DND-41 (cell line): ENCODE measurements at regions not wholly inside any gene's neighbourhood (a gene's known extent, or its start where the extent isn't known, plus 50 kb on each side); places are given as distances from the start of the nearest gene placed in this dataset.

ENCODE experiments used
- ATAC-seq: fragments of 200-7000 bp; cut with Tn5 transposase; 3 replicates; pipeline ENCODE4 v1.9.1; 2021; ENCODE audit warnings: low read depth; ENCODE audit not compliant: insufficient read depth
- DNase-seq: peaks from one replicate; pipeline ENCODE4 v3.0.0-alpha.2; 2020
- H2AFZ ChIP-seq: 2 replicates; pipeline ENCODE4 v1.6.0; 2012; ENCODE audit warnings: low read depth, low read length
- H3K27ac ChIP-seq: 2 replicates; pipeline ENCODE4 v1.5.1; 2012; ENCODE audit warnings: low read length, inconsistent platforms
- H3K27me3 ChIP-seq: fragments of 200-600 bp; sonication (generic); 2 replicates; pipeline ENCODE4 v1.6.0; 2012; ENCODE audit warnings: low read length, mild to moderate bottlenecking, inconsistent platforms; ENCODE audit not compliant: insufficient read depth, poor library complexity
- H3K36me3 ChIP-seq: 2 replicates; pipeline ENCODE4 v1.5.1; 2012; ENCODE audit warnings: low read length, inconsistent platforms; ENCODE audit not compliant: insufficient read depth
- H3K4me1 ChIP-seq: 2 replicates; pipeline ENCODE4 v1.5.1; 2012; ENCODE audit warnings: mild to moderate bottlenecking, low read length; ENCODE audit not compliant: insufficient read depth
- H3K4me2 ChIP-seq: 2 replicates; pipeline ENCODE4 v1.6.0; 2012; ENCODE audit warnings: mild to moderate bottlenecking, moderate library complexity, low read length, inconsistent platforms; ENCODE audit not compliant: insufficient read depth
- H3K4me3 ChIP-seq, 2 experiments: fragments of 200-600 bp in 1 of 2; shearing (Covaris generic) in 1 of 2; 2 replicates each; pipeline ENCODE4 v1.5.1; 2012 to 2016; ENCODE audit warnings: inconsistent platforms in 2 of 2, low read length in 2 of 2, mild to moderate bottlenecking in 2 of 2, low read depth in 1 of 2, moderate library complexity in 1 of 2
- H3K79me2 ChIP-seq: 2 replicates; pipeline ENCODE4 v1.6.0; 2012; ENCODE audit warnings: low read length, inconsistent platforms; ENCODE audit not compliant: insufficient read depth
- H3K9ac ChIP-seq: 2 replicates; pipeline ENCODE4 v1.6.0; 2012; ENCODE audit warnings: low read depth, mild to moderate bottlenecking, inconsistent platforms, low read length, moderate library complexity
- H3K9me3 ChIP-seq: 2 replicates; pipeline ENCODE4 v1.5.1; 2012; ENCODE audit warnings: low read length, moderate library complexity, mild to moderate bottlenecking, inconsistent platforms; ENCODE audit not compliant: insufficient read depth, severe bottlenecking
- H4K20me1 ChIP-seq: 2 replicates; pipeline ENCODE4 v1.6.0; 2012; ENCODE audit warnings: low read length; ENCODE audit not compliant: insufficient read depth
- CTCF ChIP-seq: IDR thresholded peaks from 2 replicates; pipeline ENCODE4 v1.5.1; 2012; ENCODE audit warnings: borderline replicate concordance, low read length, moderate library complexity, mild to moderate bottlenecking; ENCODE audit not compliant: poor library complexity, severe bottlenecking; ENCODE audit errors: extremely low read depth
- EZH2 ChIP-seq: IDR thresholded peaks from 3 replicates; pipeline ENCODE4 v1.6.1; 2012; ENCODE audit warnings: borderline replicate concordance, low read depth, mild to moderate bottlenecking, moderate library complexity, low read length, inconsistent platforms; ENCODE audit not compliant: severe bottlenecking

DNA sequence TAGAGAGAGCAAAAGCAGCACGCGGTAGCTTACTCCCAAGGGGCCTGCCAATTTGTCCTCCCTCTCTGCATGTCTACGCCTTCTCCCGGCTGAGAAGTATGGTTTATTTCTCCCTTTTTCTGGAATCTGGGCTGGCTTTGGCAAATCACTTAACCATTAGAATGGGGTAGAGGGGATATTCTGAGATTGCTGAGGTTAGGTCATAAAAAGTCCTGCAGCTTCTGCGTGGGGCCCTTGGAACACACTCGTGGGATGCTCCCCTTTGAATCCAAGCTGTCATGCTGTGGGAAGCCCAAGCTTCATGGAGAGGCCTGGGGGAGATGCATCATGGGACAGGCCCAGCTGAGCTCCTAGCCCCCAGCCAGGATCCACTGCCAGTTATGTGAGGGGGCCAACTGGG, 403.6 kb upstream of the MAF start:
- H4K20me1 ChIP-seq = no peaks in the 10 kb centered on the region
- no peak overlapping the region for H2AFZ ChIP-seq
- no peaks in the 10 kb centered on the region for H3K4me1 ChIP-seq
- H3K9me3 ChIP-seq = peaks cover 3% of the 10 kb centered on the region
- no peaks in the 10 kb centered on the region for H3K79me2 ChIP-seq
- no peak overlapping the region for H3K4me2 ChIP-seq
- H3K9ac ChIP-seq = no peak overlapping the region
- H3K4me3 ChIP-seq = no peak overlapping the region
- DNase-seq (no peak), ATAC-seq (no peak)
- H3K36me3 ChIP-seq = no peaks in the 10 kb centered on the region
- no peak overlapping the region for H3K27ac ChIP-seq
- TF ChIP-seq CTCF = no peak
- TF ChIP-seq EZH2 = no peak
- no peaks in the 10 kb centered on the region for H3K27me3 ChIP-seq

DNA sequence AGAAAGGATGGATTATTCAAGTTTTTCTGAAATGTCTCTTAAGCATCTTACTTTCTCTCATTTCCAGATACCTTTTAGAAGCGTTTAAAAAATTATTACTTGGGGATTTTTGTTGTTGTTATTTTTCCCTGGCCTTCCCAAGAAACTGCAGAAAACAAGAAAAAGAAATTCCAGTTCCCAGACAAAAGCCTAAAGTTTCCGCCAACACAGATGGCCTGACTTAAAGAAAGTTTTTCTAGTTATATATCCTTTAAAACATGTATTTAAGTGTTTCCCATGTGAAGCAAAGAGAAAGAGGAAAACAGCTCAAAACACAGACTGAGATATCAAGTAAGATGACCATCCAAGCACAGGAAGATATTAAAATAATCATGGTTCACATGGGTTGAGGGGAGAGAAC, 401.7 kb upstream of the MAF start:
- no peak overlapping the region for H3K9ac ChIP-seq
- no peaks in the 10 kb centered on the region for H3K4me1 ChIP-seq
- peaks cover 3% of the 10 kb centered on the region for H3K9me3 ChIP-seq
- no peak for TF ChIP-seq EZH2
- no peak for TF ChIP-seq CTCF
- no peaks in the 10 kb centered on the region for H3K27me3 ChIP-seq
- no peak overlapping the region for H3K4me3 ChIP-seq
- ATAC-seq = no peak
- H3K36me3 ChIP-seq = no peaks in the 10 kb centered on the region
- H3K79me2 ChIP-seq = no peaks in the 10 kb centered on the region
- H3K4me2 ChIP-seq = no peak overlapping the region
- H3K27ac ChIP-seq = no peak overlapping the region
- no peak overlapping the region for H2AFZ ChIP-seq
- no peak for DNase-seq
- H4K20me1 ChIP-seq = no peaks in the 10 kb centered on the region

DNA sequence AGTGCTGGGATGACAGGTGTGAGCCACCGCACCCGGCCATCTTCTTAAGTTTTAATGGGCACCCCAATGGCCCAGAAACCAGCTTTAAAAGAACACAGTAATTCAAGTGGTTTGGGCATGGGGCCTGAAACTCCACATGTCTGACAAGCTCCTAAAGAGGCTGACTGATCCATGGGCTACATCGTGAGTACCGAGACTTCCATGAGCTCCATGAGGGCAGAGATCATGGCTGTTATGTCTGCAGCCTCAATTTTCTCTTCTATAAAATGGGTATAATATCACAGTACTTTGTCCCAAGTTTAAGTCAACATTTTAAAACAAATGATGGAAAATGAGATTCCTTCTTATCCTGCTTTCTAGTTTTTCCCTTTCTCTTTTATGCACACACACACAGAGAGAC, 397.6 kb upstream of the MAF start:
- H3K36me3 ChIP-seq = no peaks in the 10 kb centered on the region
- no peak overlapping the region for H3K9ac ChIP-seq
- H2AFZ ChIP-seq = no peak overlapping the region
- no peak for DNase-seq
- H3K4me2 ChIP-seq = no peak overlapping the region
- TF ChIP-seq EZH2 (no peak), CTCF (no peak)
- H3K27me3 ChIP-seq = no peaks in the 10 kb centered on the region
- H3K27ac ChIP-seq = no peak overlapping the region
- no peak overlapping the region for H3K4me3 ChIP-seq
- no peak for ATAC-seq
- H3K9me3 ChIP-seq = peaks cover 3% of the 10 kb centered on the region
- no peaks in the 10 kb centered on the region for H4K20me1 ChIP-seq
- no peaks in the 10 kb centered on the region for H3K4me1 ChIP-seq
- no peaks in the 10 kb centered on the region for H3K79me2 ChIP-seq

DNA sequence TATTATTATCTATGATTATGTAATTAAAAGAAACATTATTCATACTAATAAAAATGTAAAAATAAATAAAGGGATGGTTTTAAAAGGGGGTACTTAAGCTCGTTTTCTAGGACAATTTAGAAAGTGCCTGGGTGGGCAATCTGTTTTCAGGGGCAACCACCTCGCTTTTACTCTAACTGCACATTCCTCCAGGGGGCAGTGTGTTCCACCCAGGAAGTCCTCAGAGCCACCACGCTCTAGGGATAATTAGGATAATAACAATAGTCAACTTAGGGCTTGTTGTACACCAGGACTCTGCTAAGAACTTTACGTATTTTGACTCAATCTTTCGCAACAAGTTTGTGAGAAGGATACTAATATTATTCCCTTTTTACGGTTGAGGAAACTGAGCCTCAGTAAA, 396.7 kb upstream of the MAF start:
- peak; percentile 53 for TF ChIP-seq CTCF
- TF ChIP-seq EZH2 = no peak
- Histone ChIP-seq H3K9ac (no peak overlapping the region), H3K27me3 (no peaks in the 10 kb centered on the region), H3K4me2 (no peak overlapping the region), H2AFZ (no peak overlapping the region), H3K79me2 (no peaks in the 10 kb centered on the region), H3K36me3 (no peaks in the 10 kb centered on the region), H3K27ac (no peak overlapping the region), H3K4me3 (no peak overlapping the region), H3K9me3 (peaks cover 3% of the 10 kb centered on the region), H4K20me1 (no peaks in the 10 kb centered on the region), H3K4me1 (no peaks in the 10 kb centered on the region)
- peak; percentile 47; the same call in 1 of the 3 replicates for ATAC-seq
- DNase-seq = peak; percentile 20
